T-helper 2 cell treated with Interferon-gamma antibody and Interleukin-4, amounts not matched to agents 100 ng/mL and 5 ng/mL, for 36 hours (primary cell): ENCODE measurements at regions not wholly inside any gene's neighbourhood (a gene's known extent, or its start where the extent isn't known, plus 50 kb on each side); places are given as distances from the start of the nearest gene placed in this dataset.
"Not testable (repeated sequence)": the region's sequence is repeated elsewhere in the genome, so short reads cannot be mapped to it uniquely, and the experiment has no call there.

Source experiments
- intact Hi-C: fragments of 100-400 bp; cut with micrococcal nuclease; formaldehyde crosslinking; loops from one replicate; pipeline ENCODE4 v1.15.1; 2023

DNA sequence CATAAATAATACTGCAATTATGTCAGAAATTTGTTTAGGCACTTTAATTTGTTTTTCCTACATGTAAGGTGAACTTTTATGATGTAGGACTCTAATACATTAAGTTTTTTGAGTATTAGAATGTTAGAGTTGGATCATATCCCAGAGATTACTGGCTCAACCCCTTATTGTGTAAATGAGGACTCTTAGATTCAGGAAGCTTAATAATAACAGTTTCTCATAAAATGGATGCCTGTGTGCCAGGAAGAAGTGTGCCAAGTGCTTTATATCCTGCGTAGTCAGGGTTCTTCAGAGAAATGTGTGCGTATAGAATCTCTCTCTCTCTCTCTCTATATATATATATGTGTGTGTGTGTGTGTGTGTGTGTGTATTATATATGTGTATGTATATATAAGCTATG is 388.5 kb downstream of the CAAP1 start:
- intact Hi-C loops, result no loop called here

GRCh38 chr9:26502311-26502710 is 390.3 kb downstream of the CAAP1 start:
- intact Hi-C loops, result no loop called here

GRCh38 chr9:26500471-26500870 is 392.1 kb downstream of the CAAP1 start:
- intact Hi-C loops, result no loop called here

GRCh38 chr9:26492608-26493521 is 399.7 kb downstream of the CAAP1 start:
- intact Hi-C loops, result not testable (repeated sequence)

GRCh38 chr9:26491922-26492607 is 400.5 kb downstream of the CAAP1 start:
- intact Hi-C loops, result not testable (repeated sequence)

GRCh38 chr9:26483991-26484390 is 408.6 kb downstream of the CAAP1 start:
- intact Hi-C loops, result no loop called here

GRCh38 chr9:26477963-26478362 is 414.6 kb downstream of the CAAP1 start:
- intact Hi-C loops, result no loop called here

DNA sequence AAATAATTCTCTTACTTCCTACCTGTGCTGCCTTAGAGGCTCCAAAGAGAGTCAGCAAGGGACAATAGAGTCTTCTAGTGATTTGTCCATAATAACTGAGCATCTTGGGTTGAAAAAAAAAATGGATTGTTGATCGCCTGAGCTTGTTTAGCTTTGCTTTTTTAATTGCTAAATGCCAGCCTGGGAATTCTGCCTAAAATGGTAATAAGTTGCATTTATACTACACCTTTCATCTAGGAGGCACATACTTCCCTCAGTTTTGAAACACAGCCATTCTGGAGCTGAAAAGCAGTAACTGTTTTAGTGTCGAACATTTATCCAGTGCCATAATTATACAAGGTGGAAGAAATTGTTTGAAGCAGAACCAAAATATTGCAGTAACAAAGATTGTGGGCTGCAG is 421.3 kb downstream of the CAAP1 start:
- intact Hi-C loops, result no loop called here

DNA sequence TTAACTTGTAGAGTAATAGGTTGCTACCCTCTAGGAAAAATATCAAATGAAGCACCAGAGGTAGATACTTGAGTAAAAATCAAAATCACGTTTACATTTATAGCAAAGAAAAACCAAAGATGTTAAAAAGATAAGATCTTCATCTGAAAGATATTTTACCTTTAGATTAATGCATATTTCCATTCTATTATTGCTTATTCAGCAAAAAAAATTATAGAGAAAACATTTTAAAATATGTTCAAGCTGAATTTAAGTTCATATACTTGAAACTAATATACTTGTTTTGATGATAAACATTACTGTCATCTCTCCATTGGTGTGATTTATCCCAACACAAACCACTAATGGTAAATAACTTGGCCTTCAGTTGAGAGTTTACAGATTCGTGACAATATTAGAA is 422.3 kb downstream of the CAAP1 start:
- intact Hi-C loops, result no loop called here

DNA sequence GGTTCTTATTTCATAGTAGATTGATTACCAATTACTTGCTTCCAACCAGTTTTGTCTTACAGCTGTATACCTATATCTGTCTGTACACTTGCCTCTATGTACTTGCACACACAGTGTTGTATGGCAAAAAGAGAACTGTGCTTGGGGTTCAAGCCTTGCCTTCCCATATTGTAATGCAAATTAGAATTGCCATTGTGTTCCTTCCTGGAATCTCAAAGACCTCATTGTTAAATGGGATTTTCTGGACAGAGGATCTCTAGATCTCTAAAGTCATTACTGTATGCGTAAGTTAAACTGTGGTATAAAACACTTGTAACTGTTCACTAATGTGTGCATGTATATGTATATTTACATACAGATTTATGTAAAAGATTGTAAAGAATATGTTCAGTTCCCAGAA is 428.8 kb downstream of the CAAP1 start:
- intact Hi-C loops, result no loop called here

GRCh38 chr9:26462751-26463150 is 429.9 kb downstream of the CAAP1 start:
- intact Hi-C loops, result no loop called here

- intact Hi-C loops, result no loop called here
Measured at GRCh38 chr9:26462213-26462612, 430.4 kb downstream of the CAAP1 start.

- intact Hi-C loops, result no loop called here
Measured at GRCh38 chr9:26460624-26461023, 432.0 kb downstream of the CAAP1 start.

GRCh38 chr9:26459959-26460358 is 432.6 kb downstream of the CAAP1 start:
- intact Hi-C loops, result no loop called here

DNA sequence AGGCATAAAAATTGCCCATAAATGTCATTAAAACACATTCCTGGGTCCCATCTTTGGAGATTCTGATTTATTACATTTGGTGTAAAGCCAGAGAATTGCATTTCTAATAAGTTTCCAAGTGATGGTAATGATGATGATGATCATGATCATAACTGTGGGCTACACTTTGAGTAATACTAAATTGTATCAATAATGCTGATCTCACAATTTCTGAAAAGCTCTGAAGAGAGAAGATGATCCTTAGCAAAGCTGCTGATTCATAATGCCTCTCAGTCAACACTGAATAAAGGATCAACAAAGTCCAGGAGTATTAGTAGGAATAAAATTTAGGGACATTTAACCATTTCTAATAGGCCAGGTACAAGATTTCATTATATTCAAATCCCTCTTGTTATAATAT is 434.5 kb downstream of the CAAP1 start:
- intact Hi-C loops, result no loop called here

GRCh38 chr9:26457151-26457550 is 435.5 kb downstream of the CAAP1 start:
- intact Hi-C loops, result no loop called here

DNA sequence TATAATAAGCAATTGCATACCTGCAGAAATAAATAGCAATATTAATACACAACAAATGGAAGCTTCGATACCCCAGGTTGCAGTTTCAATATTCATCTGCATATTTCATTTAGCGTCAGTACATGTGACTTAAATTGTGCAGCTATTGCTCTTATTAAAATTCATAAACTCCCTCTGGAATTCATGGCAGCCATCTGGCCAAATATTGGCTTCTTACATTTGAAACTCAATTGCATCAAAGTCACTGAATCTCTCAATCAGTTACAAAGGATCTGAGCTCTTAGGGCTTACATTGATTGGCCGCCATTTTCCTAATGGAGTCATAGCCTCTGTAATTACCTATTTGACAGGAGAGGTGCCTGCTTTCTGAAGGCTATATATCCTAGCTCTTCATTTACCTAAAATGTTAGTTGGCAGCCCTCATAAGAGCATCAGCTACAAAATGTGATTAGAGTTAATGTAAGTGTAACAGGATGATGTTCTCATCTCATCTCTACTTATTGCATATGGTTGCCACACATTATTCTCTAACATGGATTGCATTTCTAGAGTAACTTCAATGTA is 453.5 kb downstream of the CAAP1 start:
- intact Hi-C loops, result no loop called here

DNA sequence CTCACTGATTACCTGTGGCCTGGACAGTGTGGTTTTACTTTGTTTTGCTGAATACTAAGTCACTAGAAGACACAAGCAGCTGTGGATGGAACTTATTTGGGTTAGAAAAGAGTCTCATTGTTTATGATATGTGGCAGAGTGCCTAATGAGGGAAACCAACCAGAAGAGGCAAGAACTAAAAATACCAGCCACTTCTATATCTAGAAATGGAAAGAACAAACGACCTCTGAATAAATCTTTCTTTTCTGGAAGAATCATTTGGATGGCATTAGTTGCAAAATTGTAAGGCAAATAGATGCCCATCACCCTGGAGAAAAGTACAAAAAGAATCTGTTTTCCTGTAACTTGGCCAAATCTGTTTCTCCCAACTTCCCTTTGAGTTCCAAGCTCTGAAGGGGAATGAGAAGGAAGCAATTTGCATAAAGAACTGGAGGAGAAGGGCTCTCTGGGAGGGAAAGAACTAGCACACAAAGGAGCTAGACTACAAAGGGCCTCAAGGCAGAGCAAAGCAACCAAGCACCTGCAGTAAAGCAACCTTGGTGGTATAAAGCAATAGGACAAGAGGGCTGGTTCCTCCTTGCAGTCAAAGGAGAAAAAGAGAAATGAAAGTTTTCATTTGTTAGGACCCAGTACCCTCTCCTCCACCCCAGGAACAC is 455.4 kb downstream of the CAAP1 start:
- intact Hi-C loops, result no loop called here

GRCh38 chr9:26426551-26427131 is 466.0 kb downstream of the CAAP1 start:
- intact Hi-C loops, result no loop called here

- intact Hi-C loops, result no loop called here
Measured at GRCh38 chr9:26418480-26418879, 474.1 kb downstream of the CAAP1 start.

GRCh38 chr9:26415528-26415927 is 477.1 kb downstream of the CAAP1 start:
- intact Hi-C loops, result no loop called here

- intact Hi-C loops, result no loop called here
Measured at GRCh38 chr9:26413611-26414010, 479.0 kb downstream of the CAAP1 start.
